Stimulated activated CD4-positive, alpha-beta T cell treated with anti-CD3 and anti-CD28 coated beads, Interleukin-2, amount 100 ng/mL, for 4 hours (primary cell): ENCODE measurements at regions not wholly inside any gene's neighbourhood (a gene's known extent, or its start where the extent isn't known, plus 50 kb on each side); places are given as distances from the start of the nearest gene placed in this dataset.
"Not testable (repeated sequence)": the region's sequence is repeated elsewhere in the genome, so short reads cannot be mapped to it uniquely, and the experiment has no call there.

Experiments used
- DNase-seq: peaks from one replicate; pipeline ENCODE4 v3.0.0-alpha.2; 2020; ENCODE audit warnings: low read depth

DNA sequence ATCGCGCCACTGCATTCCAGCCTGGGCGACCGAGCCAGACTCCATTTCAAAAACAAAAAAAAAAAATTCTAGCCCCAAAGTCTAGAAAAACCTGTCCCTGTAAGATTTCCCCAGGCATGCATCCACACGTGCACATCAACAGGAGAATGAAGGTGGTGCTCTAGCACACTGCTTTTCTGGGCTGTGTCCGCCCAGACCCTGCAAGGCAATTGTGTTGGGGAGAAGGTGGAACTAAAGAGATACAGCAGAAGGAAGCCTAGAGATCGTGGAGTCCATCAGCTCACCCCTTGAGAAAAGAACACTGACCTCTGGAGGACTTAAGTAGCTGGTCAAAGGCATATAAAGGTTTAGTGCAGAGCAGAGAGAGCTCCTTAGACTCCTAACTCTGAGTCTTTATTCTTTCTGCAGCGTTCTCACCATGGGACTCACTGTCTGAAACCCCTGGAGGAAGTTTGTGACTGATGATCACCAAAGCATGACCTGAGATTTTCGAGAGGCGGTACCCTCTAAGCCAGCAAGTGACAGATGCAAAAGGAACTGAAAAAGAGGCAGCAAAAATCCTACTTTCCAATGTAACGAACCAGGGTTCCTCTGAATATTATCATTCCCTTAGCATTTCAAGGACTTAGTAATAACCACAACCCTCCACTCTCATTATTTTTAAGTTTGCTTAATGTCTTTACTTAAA is 179.8 kb downstream of the MEX3B start:
- no peak for DNase-seq

DNA sequence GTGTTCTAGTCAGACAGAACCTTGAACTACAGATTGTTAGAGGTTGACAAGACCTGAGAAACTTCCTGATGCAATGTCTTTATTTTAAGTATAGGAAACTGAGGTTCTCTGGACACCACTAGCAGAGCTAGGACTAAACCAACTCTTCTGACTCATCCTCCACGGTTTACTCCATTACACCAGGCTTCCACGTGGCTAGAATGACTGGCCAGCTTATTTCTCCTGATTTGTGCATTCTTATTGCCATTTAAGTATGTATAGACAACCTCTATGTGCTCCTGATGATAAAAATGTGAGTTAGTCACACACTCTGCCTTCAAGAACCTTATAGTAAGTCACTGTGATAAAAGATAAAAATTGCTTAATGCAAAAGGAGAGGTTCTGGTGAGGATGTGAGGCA is 182.7 kb downstream of the MEX3B start:
- DNase-seq: no peak

DNA sequence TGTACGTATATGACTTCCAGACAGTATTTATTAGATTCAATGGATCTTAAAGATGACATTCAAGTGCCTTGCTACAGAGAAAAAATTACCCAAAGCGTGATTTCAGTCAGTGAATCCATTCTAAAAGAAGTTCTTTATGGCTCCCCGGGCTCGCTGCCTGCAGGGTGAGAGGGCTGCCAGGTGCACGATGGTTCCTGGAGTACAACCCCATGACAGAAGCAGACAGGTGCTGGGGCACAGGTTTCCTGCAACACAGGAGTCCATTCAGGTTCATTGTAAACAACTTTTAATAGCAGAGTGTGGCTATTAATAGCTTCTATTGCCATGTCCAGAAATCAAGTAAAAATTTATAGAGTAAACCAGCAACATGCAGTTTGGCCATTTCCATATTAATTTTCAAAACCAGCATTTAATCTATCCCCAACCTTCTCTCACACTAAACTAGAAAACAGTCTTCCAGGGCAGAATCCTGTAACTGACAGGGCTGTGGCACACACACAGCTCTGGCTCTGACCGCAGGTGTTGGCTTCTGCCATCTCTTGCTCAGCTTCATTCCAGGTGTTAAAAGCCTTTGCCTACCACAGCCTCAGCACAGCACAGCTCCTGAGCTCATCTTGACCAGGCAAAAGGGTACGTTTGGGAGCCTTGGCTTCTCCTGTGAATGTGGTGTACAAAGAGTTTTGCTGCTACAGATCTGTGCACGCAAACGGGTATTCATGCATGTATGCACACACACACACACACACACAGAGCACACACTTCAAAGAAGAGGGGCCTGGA is 185.9 kb downstream of the MEX3B start:
- no peak for DNase-seq

DNA sequence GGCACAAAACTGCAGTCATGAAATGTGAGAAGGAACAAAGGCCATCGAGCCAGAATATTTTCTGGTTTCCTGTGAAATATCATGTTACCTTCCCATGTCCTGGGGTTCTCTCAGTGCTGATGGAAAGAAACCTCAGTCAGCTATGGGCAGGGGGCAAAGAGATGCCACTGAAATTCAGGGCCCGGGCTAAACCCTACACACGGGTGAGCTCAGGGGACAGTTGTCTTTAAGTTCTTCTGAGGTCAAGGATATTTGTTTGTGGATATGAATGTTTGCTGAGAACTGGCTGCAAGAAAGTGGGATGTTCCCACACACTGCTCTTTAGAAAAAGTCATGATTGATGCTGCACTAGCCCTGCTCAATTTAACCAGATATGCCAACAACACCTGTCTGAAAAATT is 187.2 kb downstream of the MEX3B start:
- DNase-seq: no peak

DNA sequence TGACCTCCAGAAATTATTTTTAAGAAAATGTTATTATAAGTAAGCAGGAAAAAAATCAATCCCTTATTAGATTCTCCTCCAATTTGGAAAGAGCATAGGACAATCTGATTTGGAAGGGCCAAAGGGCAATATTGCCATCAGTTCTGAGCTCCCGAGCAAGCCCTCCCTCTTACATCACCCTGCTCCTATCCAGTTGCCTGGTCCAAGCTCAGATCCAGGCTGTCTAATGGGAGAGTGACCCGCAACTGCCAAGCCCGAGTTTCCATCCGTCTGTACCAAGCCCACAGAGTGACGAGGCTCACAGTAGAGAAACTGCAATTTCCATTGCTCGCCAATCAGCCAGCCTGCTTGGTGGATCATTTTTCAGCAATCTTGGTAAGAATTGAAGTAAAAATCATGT is 187.7 kb downstream of the MEX3B start:
- no peak for DNase-seq

DNA sequence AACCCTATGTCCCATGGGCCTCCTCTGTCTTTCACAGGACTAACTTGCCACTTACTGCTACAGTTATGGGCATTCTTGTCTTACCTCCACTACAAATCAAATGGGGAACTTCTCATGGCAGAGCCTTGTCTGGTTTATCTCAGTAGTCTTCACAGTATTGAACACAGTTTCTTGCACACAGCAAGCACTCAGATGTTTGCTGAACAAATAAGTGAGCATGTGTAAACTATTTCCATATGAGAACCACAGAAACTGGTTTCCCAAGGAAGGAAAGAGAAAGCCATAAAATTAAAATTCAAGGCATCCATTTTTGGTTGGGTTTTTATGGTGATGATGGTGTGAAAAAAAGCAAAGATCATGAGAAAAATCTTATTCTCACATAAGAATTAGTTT is 189.2 kb downstream of the MEX3B start:
- no peak for DNase-seq

DNA sequence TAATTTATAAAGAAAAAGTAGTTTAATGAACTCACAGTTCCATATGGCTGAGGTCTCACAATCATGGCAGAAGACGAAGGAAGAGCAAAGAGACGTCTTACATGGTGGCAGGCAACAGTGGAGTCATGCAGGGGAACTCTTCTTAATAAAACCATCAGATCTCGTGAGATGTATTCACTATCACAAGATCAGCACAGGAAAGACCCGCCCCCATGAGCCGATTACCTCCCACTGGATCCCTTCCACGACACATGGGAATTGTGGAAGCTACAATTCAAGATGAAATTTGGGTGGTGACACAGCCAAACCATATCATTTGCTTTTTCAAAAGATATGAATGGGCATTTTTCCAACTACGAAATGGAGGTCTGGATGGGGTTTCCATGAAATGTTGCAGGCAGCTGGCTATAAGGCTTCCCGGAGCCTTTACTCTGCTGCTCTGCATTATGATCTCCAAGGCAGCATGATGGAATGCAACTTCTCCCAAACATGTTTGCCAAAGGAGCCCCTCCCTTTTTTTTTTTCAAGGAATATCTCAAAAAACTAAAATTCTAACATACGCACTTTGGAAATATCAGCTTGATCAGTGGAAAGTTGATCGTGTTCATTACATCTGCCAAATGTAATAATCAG is 189.7 kb downstream of the MEX3B start:
- no peak for DNase-seq

DNA sequence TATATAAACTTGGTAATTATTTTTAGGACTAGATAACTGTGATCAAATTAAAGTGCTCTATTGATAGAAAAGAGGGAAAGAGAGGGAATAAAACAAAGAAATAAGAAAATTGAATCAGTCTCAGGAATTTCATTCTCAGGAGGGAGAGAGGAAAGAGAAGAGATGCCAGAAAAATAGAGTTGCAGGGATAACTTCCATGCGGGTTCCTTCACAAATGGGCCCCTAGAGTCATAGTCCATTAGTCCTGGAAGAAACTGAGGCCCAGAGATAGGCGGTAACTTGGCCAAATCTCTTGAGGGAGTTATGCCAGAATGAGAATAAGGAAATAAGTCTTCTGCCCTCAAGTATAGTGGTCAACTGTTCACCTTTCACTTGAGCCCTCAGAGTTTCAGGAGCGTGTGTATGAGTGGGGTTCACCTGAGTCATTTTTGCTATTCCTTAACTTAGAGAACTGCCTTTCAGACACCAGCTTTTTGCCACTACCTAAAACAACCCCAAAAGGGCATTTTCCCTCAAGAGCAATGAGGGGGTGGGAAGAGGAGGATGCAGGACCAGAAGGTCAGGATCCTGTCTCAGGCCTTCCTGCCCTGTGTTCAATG is 192.6 kb downstream of the MEX3B start:
- DNase-seq: no peak

DNA sequence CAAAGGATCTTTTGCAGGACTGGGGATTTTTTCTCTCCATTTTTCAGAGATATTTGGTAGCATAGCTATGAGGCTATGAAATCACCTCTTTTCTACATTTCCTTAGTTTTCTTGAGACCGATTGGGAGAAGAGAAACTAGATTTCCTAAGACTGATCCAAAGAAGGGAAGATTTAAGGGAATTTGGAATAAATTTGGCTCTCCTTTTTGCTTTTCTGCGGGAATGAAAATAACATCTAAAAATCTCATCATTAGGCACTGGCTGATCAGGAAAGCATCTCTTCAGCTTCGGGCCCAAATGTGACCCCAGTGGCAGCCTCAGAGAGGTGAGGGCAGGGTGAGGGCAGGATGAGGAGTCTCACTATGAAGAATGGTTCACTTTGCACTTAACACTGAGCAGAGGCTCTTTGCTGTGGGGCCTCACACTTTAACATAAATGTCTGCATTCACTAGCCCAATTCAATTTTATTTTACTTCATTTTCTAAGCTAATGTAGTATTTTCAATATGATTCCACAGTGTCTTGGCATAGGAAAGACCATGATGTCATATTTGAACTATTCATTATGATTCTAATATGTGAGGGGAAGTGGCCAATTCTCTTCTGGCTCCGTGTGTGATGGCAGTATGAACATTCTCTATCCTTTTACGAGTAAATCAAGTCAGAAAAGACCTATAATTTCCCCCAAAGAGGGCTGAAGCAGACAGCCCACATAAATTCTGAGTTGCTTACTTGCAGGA is 193.2 kb downstream of the MEX3B start:
- no peak for DNase-seq

DNA sequence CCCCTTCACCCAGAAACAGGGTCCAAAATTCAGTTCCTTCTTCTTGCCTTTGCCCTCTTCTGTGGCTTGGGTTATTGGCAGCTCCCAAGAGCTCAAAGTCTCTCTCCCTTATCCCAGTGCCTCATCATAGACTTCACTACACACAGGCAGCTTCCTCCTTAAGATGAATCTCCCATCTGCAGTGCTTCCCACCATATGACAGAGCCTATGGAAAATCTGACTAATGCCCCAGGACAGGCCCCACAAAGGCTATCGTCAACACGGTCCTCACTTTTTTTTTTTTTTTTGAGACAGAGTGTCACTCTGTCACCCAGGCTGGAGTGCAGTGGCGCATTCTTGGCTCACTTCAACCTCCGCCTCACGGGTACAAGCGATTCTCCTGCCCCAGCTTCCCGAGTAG is 194.1 kb downstream of the MEX3B start:
- no peak for DNase-seq

DNA sequence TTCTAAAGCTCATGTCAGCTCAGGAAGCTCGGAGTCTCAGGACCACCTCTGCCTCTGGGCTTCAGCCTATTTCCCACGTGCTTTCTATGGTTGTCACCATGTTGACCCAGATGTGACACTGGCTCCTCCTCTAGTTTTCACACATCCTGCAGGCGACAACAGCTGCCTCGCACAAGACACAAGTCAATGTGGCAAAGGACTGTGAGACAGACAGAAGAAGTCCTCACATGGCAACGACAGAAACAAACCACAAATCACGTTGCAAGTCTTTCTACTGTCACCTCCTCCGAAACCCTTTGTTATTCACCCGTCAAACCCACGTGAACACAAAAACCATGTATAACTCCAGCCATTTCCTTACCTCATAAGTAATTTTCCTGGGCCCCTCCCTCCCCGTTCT is 194.5 kb downstream of the MEX3B start:
- no peak for DNase-seq

DNA sequence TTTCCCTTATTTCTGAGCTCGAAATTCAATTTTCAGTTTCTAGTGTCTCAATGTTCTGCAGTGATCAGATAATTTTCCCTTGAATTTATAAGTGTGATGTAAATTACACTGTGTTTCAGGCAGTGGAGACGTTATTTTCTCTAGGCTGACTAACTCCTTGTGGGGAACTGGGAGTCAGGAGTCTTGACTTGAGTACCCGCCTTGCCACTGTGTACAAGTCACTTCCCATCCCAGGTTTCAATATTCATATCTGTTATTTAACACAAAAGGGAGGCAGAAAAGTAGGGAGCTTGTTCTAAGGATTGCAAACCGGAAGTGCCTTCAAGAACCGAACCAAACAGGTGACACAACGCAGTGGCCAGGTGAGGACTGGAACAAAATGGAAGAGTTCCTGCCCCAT is 196.5 kb downstream of the MEX3B start:
- DNase-seq: no peak

DNA sequence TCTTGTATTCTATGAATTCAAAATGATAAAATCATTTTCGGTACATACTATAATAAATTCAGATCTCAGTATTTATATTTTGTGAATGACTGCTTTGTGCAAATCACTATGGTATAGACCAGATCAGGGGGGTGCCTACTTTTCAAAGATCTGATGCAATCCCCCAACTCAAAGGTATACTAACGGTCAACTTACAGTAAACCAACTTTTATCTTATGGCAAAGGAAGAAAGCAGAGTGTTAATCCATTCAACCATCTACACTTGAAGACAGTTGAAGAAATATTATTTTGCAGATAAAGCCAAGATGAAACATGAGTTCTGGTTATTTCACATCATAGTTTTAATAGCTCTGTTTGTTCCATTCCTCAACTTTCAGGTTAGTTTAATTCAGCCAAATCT is 197.1 kb downstream of the MEX3B start:
- no peak for DNase-seq

DNA sequence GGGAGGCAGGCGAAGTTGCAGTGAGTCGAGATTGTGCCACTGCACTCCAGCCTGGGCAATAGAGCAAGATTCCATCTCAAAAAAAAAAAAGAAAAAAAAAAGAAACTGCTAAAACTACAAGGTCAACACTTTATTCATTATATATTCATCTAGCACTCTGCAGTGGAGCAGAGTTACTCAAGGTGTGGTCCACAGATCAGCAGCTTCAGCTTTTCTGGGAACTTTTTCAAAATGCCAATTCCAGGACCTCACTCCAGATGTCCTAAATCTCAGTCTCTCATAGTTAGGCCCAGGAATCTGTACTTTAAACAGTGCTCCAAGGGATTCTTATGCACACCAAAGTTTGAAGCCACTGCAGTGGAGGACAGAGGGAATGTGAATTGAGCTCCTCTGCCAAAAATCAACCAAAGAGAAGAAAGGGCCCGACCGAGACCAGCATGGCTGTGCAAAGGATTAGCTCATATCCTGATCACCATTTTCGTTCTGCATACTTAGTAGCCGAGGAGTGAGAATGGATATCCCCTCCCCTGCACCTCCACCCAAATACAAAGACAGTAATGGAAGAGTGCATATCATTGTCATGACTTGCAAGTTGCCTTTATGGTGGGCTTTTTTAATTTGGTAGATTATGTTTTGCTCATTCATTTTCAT is 201.9 kb downstream of the MEX3B start:
- no peak for DNase-seq

DNA sequence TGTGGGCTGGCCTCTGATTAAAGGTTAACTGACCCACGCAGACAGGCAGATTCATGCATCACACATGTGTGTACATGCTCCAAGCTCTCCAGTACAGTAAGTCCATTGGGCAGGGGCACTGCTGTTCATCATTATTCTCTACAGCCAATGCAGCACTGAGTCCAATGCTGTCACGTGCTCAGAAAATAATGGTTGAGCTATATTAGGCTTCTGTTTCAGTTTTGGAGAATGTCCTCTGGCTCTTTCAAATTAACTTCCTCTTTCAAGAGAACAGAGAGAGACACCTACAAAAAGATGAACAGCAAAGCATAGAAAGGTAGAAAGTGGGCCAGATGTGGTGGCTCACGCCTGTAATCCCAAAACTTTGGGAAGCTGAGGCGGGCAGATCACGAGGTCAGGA is 202.6 kb downstream of the MEX3B start:
- no peak for DNase-seq

DNA sequence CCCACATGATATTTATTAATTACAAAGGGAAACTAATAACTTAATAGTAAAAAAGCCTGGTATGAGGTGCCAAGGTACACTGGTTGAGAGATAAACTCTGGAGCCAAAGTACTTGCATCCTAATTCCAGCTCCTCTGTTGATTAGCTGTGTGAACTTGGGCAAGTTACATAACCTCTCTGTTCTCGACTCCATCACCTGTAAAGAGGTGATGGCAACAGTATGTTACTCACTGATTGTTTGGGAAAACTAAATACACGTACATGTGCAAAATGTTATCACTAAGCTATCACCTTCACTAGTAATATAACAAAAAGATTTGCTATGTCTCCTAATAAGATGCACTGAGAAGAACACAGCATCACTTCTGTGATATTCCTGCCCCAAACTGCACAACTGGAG is 206.4 kb downstream of the MEX3B start:
- DNase-seq: no peak

DNA sequence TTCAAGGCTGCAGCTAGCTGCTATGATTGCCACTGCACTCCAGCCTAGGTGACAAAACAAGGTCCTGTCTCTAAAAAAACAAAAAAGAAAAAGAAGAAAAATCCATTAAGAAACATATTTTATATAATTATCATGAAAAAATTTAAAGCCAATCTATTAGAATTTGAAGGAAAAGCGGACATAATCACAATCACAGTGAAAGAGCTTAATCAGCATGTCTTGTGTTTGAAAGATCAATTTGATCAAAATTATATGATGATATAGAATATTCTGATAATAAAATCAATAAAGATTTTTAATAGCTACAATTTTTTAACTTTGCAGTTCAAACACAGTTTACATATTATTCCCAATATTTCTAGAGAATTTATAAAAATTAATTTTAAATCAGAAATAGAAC is 210.1 kb downstream of the MEX3B start:
- no peak for DNase-seq

DNA sequence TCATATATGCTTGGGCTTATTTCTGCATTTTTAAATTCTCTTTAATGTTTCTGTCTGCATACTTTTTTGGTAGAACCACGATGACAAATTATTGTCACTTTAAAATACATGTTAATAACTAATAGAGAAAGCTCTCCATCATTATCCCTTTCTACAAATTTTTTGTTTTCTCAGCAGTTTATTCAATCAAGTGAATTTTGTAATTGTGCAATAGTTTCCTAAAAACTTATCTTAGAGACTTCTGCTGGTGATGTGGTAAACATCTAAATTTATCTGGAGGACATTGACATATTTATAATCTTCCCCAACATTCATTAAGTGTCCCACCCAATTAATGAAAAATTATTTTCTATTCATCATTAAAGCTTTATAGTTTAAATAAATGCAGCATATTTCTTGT is 215.3 kb downstream of the MEX3B start:
- DNase-seq: no peak

DNA sequence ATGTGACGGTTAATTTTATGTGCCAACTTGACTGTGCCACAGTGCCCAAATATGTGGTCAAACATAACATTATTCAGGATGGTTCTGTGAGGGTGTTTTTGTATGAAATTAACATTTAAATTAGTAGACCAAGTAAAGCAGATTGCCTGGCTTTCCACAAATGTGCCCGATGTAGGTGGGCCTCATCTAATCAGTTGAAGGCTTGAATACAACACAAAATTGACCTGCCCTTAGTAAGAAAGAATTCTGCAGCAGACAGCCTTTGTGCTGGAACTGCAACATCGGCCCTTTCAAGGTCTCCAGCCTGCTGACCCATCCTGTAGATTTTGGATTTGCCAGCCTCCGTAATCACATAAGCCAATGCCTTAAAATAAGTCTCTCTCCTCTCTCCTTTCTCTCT is 215.9 kb downstream of the MEX3B start:
- no peak for DNase-seq

DNA sequence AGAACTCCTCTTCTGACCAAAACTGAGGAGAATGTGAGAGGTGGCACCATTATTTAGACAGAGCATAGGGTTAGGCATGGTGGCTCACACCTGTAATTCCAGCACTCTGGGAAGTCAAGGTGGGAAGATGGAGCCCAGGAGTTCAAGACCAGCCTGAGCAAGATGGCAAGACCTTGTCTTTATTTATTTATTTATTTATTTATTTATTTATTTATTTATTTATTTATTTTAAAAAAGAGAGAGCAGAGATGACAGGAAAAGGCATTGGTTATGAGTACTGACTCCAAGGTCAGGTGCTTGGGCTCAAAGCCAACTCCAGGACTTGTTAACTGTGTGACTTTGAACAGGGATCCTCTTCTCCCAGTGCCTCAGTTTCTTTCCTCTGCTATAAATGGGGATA is 217.7 kb downstream of the MEX3B start:
- DNase-seq: no peak

DNA sequence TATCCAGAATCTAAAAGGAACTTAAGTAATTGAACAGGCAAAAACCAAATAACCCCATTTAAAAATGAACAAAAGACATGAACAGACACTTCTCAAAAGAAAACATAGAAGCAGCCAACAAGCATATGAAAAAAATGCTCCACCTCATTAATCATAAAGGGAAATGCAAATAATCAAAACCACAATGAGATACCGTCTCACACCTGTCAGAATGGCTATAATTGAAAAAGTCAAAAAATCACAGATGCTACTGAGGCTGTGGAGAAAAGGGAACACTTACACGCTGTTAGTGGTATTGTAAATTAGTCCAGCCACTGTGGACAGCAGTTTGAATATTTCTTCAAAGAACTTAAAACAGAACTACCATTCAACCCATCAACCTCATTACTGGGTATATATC is 220.7 kb downstream of the MEX3B start:
- DNase-seq: no peak

DNA sequence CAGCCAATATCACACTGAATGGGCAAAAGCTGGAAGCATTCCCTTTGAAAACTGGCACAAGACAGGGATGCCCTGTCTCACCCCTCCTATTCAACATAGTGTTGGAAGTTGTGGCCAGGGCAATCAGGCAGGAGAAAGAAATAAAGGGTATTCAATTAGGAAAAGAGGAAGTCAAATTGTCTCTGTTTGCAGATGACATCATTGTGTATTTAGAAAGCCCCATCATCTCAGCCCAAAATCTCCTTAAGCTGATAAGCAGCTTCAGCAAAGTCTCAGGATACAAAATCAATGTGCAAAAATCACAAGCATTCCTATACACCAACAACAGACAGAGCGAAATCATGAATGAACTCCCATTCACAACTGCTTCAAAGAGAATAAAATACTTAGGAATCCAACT is 223.2 kb downstream of the MEX3B start:
- not testable (repeated sequence) for DNase-seq
